ENCODE measurements at regions not wholly inside any gene's neighbourhood (a gene's known extent, or its start where the extent isn't known, plus 50 kb on each side); places are given as distances from the start of the nearest gene placed in this dataset.

DNA sequence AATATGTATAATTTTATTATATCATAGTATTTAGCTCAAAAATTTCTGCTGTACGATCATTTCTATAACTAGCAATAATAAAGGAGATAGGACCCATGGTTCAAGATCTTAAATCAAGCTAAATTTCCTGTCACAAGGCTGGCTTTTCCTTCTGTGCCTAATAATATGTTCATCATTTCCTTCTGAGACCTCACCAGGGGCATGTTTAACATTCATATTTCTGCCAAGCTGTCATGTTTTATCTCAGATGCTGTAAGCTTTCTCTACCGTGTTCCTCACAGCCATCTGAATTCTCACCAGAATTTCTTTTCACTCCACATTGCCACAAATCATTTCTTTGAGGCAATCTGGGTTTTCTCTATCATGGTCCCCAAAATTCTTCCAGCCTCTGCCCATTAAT lies 482.3 kb upstream of the SGCG start:
- Histone ChIP-seq H3K4me1 (no peaks in the 10 kb centered on the region), H3K36me3 (no peaks in the 10 kb centered on the region), H3K27me3 (no peaks in the 10 kb centered on the region), H3K4me3 (no peak overlapping the region), H3K27ac (no peak overlapping the region), H3K9me3 (peaks cover 0 to 23% (median 9%) of the 10 kb centered on the region in 11 donors)
- TF ChIP-seq, protein P1, sequence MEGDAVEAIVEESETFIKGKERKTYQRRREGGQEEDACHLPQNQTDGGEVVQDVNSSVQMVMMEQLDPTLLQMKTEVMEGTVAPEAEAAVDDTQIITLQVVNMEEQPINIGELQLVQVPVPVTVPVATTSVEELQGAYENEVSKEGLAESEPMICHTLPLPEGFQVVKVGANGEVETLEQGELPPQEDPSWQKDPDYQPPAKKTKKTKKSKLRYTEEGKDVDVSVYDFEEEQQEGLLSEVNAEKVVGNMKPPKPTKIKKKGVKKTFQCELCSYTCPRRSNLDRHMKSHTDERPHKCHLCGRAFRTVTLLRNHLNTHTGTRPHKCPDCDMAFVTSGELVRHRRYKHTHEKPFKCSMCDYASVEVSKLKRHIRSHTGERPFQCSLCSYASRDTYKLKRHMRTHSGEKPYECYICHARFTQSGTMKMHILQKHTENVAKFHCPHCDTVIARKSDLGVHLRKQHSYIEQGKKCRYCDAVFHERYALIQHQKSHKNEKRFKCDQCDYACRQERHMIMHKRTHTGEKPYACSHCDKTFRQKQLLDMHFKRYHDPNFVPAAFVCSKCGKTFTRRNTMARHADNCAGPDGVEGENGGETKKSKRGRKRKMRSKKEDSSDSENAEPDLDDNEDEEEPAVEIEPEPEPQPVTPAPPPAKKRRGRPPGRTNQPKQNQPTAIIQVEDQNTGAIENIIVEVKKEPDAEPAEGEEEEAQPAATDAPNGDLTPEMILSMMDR (IDR thresholded peaks at IDR 0.05): no peak
- intact Hi-C loops (cut with DNase I): no loop called here
- no peak for DNase-seq
- 46% methylated on average over 2 of the region's 2 CpGs for WGBS, 2 donors
- ATAC-seq: no peak

DNA sequence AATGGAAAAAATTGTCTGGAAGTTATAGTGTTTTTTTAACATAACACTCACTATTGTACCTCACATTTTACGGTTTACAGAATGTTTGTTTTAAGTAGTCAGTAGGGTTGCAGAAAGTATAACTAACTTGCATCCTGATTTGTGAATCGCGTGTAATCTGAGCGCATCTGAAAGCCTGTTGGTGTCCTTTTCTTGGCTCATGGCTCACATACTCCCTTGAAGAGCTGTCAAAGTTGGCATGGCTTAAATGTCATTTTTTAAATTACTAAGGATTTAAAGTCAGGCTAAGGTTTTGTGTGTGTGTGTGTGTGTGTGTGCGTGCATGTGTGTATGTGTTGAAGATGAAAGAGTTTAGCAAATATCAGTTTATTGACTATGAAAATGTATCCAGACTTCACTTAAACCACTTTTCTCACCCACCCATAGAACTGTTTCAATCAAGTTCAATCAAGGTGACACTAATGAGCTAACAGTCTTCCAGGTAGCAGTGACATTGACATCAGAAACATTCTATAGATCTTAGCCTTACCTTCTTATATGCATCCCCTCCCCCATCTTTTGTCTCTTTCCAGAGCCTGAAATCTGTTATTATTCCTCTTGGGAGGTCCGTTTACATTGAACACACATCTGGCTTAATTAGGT lies 480.4 kb upstream of the SGCG start:
- 83 to 86% methylated on average over 6 of the region's 6 CpGs for WGBS, 2 donors
- intact Hi-C loops (cut with DNase I): no loop called here
- ATAC-seq (no peak), DNase-seq (no peak)
- TF ChIP-seq, protein P1 (IDR thresholded peaks at IDR 0.05): no peak
- H3K4me3 ChIP-seq: no peak overlapping the region
- H3K4me1 ChIP-seq: no peaks in the 10 kb centered on the region
- H3K36me3 ChIP-seq: no peaks in the 10 kb centered on the region
- H3K27me3 ChIP-seq: no peaks in the 10 kb centered on the region
- no peak overlapping the region for H3K27ac ChIP-seq
- peaks cover 0 to 6% (median under 1%) of the 10 kb centered on the region in 11 donors for H3K9me3 ChIP-seq

DNA sequence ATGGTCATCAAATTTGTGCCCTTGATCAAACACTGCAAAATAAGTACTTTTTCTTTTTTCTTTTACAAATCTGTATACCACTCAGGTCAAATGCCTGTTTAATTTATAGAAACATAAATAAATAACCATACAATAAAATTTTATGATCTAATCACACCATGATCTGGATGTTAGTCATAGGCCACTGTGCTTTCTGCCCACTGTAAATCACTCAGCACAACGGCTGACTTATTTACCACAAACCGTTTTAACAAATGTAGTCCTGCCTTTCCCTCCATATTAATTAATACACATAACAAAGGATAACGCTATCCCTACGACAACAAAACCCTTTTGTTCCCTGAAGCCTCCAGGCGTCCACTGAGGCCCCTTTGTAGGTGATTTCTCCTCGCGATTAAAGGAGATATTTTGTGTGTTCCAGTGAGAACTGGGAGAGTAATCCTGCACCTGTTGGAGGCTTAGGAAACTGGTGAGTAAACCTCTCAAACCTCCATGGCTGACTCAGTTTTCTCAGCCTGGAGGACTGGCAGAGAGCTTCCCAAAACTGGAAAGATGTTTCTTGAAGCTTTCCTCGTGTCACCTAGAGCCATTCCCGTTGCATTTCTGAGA lies 477.1 kb upstream of the SGCG start:
- no peaks in the 10 kb centered on the region for H3K4me1 ChIP-seq
- TF ChIP-seq, protein P1 (IDR thresholded peaks at IDR 0.05): no peak
- H3K4me3 ChIP-seq: no peak overlapping the region
- peaks cover 0 to 6% (median 0%) of the 10 kb centered on the region in 11 donors for H3K9me3 ChIP-seq
- no peak overlapping the region for H3K27ac ChIP-seq
- WGBS, 2 donors: 78 to 80% methylated on average over 9 of the region's 9 CpGs
- ATAC-seq (no peak), DNase-seq (no peak)
- no peaks in the 10 kb centered on the region for H3K36me3 ChIP-seq
- H3K27me3 ChIP-seq: no peaks in the 10 kb centered on the region
- intact Hi-C loops (cut with DNase I): no loop called here

DNA sequence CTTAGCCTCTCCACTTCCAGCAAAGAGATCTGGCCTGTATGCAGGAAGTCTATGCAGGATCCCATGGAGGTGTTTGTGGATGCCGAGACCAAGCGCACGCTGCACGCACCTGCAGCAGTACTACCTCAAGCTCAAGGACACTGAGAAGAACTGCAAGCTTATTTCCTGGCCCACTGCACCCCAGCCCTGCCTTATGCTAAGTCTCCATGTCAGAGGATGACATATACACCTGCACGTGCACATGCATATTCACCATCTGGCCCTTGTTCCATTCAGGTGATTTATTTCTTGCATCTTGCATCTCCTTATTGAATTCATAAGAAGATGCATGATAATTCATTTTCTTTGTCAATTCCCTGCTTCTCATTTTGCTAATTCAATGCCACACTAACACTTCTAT lies 472.8 kb upstream of the SGCG start:
- Histone ChIP-seq H3K9me3 (no peaks in the 10 kb centered on the region), H3K4me1 (no peaks in the 10 kb centered on the region), H3K27ac (no peak overlapping the region), H3K4me3 (no peak overlapping the region), H3K27me3 (no peaks in the 10 kb centered on the region), H3K36me3 (no peaks in the 10 kb centered on the region)
- intact Hi-C loops (cut with DNase I): no loop called here
- TF ChIP-seq, protein P1 (IDR thresholded peaks at IDR 0.05): no peak
- DNase-seq (no peak), ATAC-seq (no peak)
- WGBS, 2 donors: 92 to 96% methylated on average over 5 of the region's 5 CpGs
